ENCODE measurements at regions not wholly inside any gene's neighbourhood (a gene's known extent, or its start where the extent isn't known, plus 50 kb on each side); places are given as distances from the start of the nearest gene placed in this dataset.

- no peak for DNase-seq (ENCODE audit: low spot score)
These were observed 51.3 kb upstream of the CADM1 start for GRCh38 chr11:115555336-115556090.
